ENCODE measurements at regions not wholly inside any gene's neighbourhood (a gene's known extent, or its start where the extent isn't known, plus 50 kb on each side); places are given as distances from the start of the nearest gene placed in this dataset.

DNA sequence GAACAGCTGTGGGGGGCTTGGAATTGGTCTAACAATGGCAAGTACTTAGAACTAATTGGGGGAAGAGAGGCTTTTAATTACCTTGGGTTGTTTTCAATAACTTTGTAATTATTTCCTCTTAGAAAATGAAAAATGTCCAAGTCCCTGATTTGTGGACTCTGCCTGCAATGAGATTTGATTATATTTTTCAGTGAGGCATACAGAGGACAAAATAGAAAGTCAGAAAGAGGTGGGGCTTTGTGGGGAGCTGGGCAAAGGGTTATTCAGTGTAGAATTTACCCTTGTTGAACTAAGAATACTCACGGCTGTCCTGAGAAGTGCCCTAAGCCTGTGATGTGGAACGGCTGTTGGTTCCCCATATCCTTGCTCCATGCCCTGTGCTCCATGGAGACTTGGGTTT, 153.0 kb downstream of the ICE1 start:
- DNase-seq: no peak

DNA sequence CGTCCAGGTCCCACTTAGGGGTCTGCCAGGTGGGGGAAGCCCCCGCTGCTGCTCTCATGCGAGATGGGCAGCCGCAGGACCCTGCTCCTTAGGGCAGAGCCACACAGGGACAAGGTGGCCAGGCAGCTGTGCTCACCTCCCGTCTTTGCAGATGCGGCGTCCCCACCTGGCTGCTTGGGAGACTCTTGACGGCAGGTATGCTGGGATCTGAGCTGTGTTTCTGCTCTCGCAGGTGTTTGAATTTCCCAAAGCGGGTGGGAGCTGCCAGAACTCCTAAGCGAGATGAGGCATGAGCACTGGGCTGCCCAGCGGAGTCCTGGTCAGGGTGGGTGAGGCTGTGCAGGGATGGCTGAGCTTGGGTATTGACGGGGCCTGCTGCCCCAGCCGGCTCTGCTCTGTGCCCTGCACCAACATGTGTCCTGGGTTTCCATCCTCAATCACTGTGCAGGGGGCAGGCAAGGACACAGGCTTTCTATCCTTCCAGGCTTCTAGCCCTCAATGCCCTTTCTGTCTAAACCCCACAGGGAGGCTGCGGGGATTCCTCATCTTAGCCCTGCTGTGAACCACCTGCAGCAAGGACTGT, 151.4 kb downstream of the ICE1 start:
- DNase-seq: no peak

GRCh38 chr5:5572976-5573797, 150.7 kb downstream of the ICE1 start:
- no peak for DNase-seq

DNA sequence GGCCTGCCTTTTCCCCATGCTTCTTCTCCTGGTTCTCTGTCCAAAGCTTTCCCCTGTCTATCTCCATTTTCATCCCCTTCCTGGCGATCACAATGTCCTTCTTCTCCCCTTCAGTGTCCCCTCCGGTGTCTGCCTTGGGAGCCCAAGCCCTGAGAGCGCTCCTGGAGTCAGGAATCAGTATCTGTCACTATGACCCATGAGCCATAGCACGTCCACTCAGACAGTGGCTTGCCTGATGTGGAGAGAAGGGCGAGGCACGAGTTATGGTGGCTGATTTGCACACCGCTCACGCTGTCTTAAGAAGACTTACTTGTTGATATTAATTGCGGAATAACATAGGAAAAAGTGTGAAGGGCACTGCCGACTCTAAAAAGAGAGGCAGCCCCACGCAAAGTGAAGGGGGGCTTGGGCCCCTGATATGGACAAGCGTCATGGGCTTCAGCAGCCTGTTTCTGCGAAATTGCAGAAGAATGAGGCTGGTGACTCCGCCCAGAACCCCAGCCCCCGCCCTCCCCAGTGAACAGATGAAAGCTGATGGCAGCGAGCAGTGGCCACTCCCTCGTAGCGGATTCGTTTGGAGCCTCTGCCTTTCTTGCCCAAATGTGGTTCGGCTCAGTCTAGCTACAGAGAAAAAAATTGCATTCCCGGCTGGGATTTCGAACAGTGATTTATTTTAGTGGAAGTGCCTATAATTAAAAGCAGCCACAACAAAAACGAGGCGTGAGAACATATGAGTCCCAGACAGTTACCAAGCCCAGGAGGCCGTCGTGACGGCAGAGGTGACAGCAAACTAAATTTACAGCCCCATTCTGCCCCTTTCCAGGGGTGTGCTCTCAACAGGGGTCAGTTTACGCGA, 149.8 kb downstream of the ICE1 start:
- no peak for DNase-seq

DNA sequence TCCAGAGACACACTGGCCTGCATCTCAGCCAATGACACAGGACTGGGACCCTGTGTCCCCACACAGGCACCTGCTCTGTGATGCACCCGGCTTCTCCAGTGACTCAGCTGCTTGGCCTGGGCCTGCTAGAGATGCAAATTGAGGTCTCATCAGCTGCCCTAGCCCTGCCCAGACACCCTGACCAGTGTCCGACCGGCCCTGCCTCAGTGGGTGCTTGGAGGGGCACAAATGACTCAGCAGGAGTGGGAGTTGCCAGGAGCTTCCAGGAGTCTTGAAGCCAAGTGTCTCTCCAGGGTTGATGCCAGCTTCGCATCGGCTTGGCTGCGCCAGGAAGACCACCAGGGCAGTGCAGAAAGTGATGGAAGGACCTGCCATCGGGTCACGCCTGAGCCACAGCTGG, 148.2 kb downstream of the ICE1 start:
- no peak for DNase-seq

DNA sequence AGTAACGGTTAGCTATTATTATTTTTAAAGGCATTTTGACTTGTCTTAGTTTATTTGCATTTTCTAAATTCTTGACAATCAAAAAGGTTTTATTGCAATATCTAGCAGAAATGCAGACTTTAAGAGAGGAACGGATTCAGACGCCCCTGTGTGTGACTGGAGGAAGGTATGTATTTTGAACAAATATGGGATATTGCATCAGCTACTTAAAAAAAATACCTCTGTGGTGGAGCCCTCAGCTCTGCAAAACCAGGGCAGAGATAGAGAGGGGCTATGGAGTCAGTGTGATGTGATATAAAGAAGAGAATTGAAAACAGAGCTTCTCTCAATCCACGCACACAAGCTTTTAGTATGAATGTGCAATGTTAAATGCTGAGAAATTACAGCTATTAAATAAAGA, 142.4 kb downstream of the ICE1 start:
- no peak for DNase-seq

DNA sequence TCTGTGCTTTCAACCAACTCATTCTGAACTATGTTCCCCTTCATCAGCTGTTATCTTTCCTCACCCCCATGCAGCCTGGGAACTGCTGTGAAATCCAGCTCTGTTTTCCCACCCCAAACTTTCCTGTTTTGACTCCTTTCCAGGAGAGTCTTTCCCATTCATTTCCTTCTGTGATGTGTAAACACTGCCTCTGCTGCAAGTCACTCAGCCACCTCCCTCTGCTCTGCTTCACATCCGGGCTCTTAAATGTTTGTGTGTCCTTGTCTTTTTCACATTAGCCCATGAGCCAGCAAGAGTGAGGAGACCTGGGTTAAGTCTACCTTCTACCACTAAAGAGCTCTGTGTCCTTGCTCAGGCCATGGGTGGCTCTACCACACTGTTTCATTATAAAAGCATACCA, 137.5 kb downstream of the ICE1 start:
- no peak for DNase-seq

- DNase-seq: no peak
Observed at GRCh38 chr5:5558638-5559527, 136.4 kb downstream of the ICE1 start.

DNA sequence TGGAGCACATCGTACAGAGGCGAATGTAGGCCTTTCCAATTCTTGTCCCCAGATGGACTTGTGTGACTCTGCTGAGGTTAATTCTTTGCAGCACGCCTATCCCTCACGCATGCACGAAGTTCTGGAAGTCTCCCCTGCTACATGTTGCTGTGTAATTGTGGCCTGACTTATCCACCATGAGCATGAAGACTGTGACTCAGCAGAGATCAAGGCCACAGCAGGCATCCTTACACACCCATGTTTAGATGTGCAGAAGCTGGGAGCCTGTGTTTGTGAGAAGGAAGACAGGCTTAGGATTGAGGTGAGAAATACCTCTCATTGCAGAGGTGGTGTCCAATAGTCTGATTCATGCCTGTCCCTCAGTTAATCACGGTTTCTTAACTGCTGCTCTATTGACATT, 135.6 kb downstream of the ICE1 start:
- no peak for DNase-seq

DNA sequence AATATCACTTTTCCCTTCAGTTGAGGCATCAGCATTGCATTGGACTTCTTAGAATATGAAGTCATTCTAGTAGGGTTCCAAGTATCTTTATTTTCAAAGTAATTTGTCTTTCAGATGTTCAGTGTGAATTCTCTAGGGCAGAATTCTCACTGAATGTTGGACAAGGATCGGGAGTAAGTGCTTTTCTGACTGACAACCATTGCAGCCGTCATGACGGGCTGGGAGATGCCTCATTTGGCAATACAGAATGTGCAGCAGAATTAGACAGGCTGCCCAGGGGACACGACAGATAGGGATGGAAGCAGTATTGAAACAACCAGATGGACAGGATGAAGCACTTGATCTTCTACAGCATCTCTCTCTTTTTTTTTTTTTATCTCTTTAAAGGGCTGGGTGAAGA, 129.0 kb downstream of the ICE1 start:
- DNase-seq: no peak

DNA sequence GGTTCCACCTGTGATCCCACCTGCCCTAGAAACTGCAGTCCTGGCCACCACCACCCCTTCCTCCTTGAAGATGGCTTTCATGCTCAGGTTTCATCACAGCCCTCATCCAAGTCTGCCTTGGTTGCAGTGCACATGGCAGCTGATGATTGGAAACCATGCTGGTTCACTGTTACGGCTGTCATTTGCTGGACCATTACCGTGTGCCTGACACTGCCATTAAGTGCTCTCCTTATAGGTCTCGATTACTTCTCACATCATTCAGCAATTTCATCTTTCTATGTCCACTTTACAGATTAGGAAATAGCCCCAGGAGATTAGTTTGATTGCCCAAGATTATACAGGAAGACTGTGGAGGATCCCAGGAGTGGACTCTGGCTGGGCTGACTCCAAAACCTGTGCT, 123.9 kb downstream of the ICE1 start:
- no peak for DNase-seq

DNA sequence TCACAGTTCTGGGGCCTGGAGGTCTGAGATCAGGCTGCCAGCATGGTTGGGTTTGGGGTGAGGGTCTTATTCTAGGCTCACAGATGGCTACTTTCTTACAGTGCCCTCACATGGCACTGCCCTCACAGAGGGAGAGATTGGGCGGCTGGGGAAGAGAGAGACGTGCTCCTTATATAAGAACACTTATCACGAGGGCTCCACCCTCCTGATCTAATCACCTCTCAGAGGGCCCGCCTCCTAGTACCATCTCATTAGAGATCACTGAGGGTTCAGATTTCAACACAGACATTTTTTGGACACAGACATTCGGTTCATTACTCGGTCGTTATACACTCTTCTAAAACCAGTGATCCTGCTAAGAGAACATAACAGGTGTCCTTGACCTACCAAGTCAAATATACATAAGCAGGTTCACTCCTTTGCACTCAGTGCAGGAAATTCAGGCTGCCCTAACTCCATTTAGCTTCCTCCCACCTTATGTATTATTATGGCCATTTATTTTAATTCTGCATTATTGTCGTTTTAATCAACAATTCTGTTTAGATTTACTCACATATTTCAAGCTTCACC, 121.7 kb downstream of the ICE1 start:
- DNase-seq: no peak

DNA sequence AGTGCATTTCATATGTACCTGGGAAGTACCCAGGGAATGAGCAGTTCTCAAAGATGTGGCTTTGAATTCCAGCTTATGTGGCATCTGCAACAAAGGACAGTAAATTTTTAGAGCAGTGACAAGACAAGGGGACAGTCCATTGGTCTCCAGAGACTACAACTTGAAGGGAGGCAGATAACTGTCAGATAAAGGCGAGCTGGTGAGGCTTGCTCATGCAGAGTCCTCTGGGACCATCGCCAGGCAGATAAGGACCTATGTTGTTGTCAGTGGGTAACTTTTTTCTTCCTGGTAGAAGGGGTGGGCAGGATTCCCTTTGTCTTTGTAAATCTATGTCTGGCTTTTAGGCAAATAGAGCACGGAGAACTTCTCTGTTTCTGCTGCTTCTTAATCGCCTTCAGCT, 120.2 kb downstream of the ICE1 start:
- DNase-seq: no peak

DNA sequence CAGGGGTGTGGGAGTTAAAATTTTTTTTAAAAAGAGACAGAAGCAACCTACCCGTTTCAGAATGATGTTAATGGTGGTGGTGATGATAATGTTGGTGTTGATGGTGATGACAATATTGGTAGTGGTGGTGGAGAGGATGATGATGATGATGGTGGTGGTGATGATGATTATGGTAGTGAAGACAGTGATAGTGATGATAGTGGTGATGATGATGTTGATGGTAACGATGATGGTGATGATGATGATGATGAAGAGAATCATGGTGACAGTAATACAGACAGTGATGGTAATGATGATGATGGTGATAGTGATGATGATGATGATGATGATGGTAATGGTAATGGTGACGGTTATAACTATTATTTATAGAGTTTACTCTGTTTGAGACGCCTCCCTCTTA, 117.6 kb downstream of the ICE1 start:
- no peak for DNase-seq
